Loucy (cell line): ENCODE measurements at regions not wholly inside any gene's neighbourhood (a gene's known extent, or its start where the extent isn't known, plus 50 kb on each side); places are given as distances from the start of the nearest gene placed in this dataset.
"Not testable (repeated sequence)": the region's sequence is repeated elsewhere in the genome, so short reads cannot be mapped to it uniquely, and the experiment has no call there.

Experiments
- H2AFZ ChIP-seq: fragments of 200-600 bp; sonication (generic); 2 replicates; pipeline ENCODE4 v1.6.0; 2016; ENCODE audit warnings: antibody characterized with exemption, mild to moderate bottlenecking, low read length, moderate library complexity
- H3F3A ChIP-seq: fragments of 200-600 bp; 2 replicates; pipeline ENCODE4 v1.6.0; 2016; ENCODE audit warnings: antibody characterized with exemption, low read depth, mild to moderate bottlenecking
- H3K27me3 ChIP-seq: fragments of 200-600 bp; sonication (generic); 2 replicates; pipeline ENCODE4 v1.6.1; 2014; ENCODE audit warnings: low read length, mild to moderate bottlenecking; ENCODE audit not compliant: insufficient read depth, poor library complexity, severe bottlenecking
- H3K36me3 ChIP-seq: fragments of 200-600 bp; sonication (generic); 2 replicates; pipeline ENCODE4 v1.6.1; 2016; ENCODE audit warnings: low read length; ENCODE audit not compliant: insufficient read depth
- H3K4me1 ChIP-seq: fragments of 200-600 bp; sonication (generic); 2 replicates; pipeline ENCODE4 v1.5.1; 2014; ENCODE audit warnings: low read length, mild to moderate bottlenecking; ENCODE audit not compliant: insufficient read depth, poor library complexity, severe bottlenecking
- H3K4me2 ChIP-seq: fragments of 200-600 bp; sonication (generic); 2 replicates; pipeline ENCODE4 v1.6.0; 2014; ENCODE audit warnings: antibody characterized with exemption, low read length, low read depth, mild to moderate bottlenecking; ENCODE audit not compliant: poor library complexity, severe bottlenecking
- H3K4me3 ChIP-seq: fragments of 200-600 bp; sonication (generic); 2 replicates; pipeline ENCODE4 v1.5.1; 2014; ENCODE audit warnings: low read length, mild to moderate bottlenecking, mixed read lengths; ENCODE audit not compliant: poor library complexity, severe bottlenecking
- H3K79me2 ChIP-seq: fragments of 200-600 bp; sonication (generic); 2 replicates; pipeline ENCODE4 v1.6.1; 2014; ENCODE audit warnings: low read length; ENCODE audit not compliant: insufficient read depth
- H3K9ac ChIP-seq: fragments of 200-600 bp; sonication (generic); 2 replicates; pipeline ENCODE4 v1.6.0; 2014; ENCODE audit warnings: mild to moderate bottlenecking, low read depth, low read length, moderate library complexity; ENCODE audit not compliant: poor library complexity, severe bottlenecking
- H3K9me2 ChIP-seq: fragments of 200-600 bp; sonication (generic); replicated peaks from 2 replicates; pipeline ENCODE4 v1.6.1; 2016; ENCODE audit warnings: low read depth, low read length, mixed read lengths
- H3K9me3 ChIP-seq: fragments of 200-600 bp; sonication (generic); 2 replicates; pipeline ENCODE4 v1.6.1; 2014; ENCODE audit warnings: mild to moderate bottlenecking, antibody characterized with exemption, low read length, low read depth; ENCODE audit not compliant: insufficient read depth
- H4K20me1 ChIP-seq: fragments of 200-600 bp; sonication (generic); 2 replicates; pipeline ENCODE4 v1.6.0; 2014; ENCODE audit warnings: antibody characterized with exemption, low read length, mild to moderate bottlenecking; ENCODE audit not compliant: insufficient read depth, poor library complexity, severe bottlenecking
- EZH2phosphoT487 ChIP-seq: fragments of 200-600 bp; IDR thresholded peaks from 2 replicates; pipeline ENCODE4 v1.6.1; 2018; ENCODE audit warnings: antibody characterized with exemption, mild to moderate bottlenecking, moderate library complexity, borderline replicate concordance
- TF ChIP-seq, protein P1 (sequence below): fragments of 200-600 bp; sonication (generic); conservative IDR thresholded peaks from 2 replicates; pipeline ENCODE4 v1.5.1; 2014; ENCODE audit warnings: mild to moderate bottlenecking, antibody characterized with exemption, low read length

DNA sequence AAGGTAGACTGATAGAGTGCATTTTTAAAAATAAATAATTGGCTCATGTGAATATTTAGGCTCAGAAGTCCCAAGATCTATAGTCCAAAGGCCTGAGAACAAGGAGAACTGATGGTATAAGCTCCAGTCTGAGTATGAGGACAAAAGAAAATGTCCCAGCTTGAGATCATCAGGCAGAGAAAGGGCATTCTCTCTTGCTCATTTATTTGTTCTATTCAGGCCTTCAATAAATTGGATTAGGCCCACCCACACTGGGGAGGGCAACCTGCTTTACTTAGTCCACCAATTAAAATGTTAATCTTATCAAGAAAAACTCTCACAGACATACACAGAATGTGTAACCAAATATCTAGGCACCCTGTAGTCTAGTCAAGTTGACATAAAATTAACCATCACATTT lies 644.4 kb upstream of the MDGA2 start:
- Histone ChIP-seq H3K9me2 (no peaks in the 10 kb centered on the region), H3K36me3 (no peaks in the 10 kb centered on the region), H3K9me3 (no peaks in the 10 kb centered on the region), H3K9ac (no peak overlapping the region), H4K20me1 (no peaks in the 10 kb centered on the region), H3K27me3 (no peaks in the 10 kb centered on the region), H3K4me2 (no peak overlapping the region), H3K4me3 (no peak overlapping the region), H3F3A (no peaks in the 10 kb centered on the region), H2AFZ (no peak overlapping the region), H3K79me2 (no peaks in the 10 kb centered on the region), H3K4me1 (no peaks in the 10 kb centered on the region)
- TF ChIP-seq EZH2phosphoT487, result no peak
- TF ChIP-seq, protein P1, sequence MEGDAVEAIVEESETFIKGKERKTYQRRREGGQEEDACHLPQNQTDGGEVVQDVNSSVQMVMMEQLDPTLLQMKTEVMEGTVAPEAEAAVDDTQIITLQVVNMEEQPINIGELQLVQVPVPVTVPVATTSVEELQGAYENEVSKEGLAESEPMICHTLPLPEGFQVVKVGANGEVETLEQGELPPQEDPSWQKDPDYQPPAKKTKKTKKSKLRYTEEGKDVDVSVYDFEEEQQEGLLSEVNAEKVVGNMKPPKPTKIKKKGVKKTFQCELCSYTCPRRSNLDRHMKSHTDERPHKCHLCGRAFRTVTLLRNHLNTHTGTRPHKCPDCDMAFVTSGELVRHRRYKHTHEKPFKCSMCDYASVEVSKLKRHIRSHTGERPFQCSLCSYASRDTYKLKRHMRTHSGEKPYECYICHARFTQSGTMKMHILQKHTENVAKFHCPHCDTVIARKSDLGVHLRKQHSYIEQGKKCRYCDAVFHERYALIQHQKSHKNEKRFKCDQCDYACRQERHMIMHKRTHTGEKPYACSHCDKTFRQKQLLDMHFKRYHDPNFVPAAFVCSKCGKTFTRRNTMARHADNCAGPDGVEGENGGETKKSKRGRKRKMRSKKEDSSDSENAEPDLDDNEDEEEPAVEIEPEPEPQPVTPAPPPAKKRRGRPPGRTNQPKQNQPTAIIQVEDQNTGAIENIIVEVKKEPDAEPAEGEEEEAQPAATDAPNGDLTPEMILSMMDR, result no peak

- Histone ChIP-seq H3K4me2 (no peak overlapping the region), H3K4me3 (no peak overlapping the region), H2AFZ (no peak overlapping the region), H3K27me3 (no peaks in the 10 kb centered on the region), H3K9me2 (no peaks in the 10 kb centered on the region), H4K20me1 (no peaks in the 10 kb centered on the region), H3K9ac (no peak overlapping the region), H3K79me2 (no peaks in the 10 kb centered on the region), H3K4me1 (no peaks in the 10 kb centered on the region), H3K9me3 (no peaks in the 10 kb centered on the region), H3K36me3 (no peaks in the 10 kb centered on the region), H3F3A (no peaks in the 10 kb centered on the region)
- TF ChIP-seq, protein P1, result no peak
- no peak for TF ChIP-seq EZH2phosphoT487
Measured at GRCh38 chr14:48304729-48305128, 629.3 kb upstream of the MDGA2 start.

GRCh38 chr14:48289701-48290100 lies 614.3 kb upstream of the MDGA2 start:
- H2AFZ ChIP-seq, result no peak overlapping the region
- H3K9ac ChIP-seq, result no peak overlapping the region
- no peaks in the 10 kb centered on the region for H3K36me3 ChIP-seq
- H3K4me2 ChIP-seq, result no peak overlapping the region
- no peak overlapping the region for H3K4me3 ChIP-seq
- H3K4me1 ChIP-seq, result no peaks in the 10 kb centered on the region
- H4K20me1 ChIP-seq, result no peaks in the 10 kb centered on the region
- H3K27me3 ChIP-seq, result no peaks in the 10 kb centered on the region
- no peak for TF ChIP-seq EZH2phosphoT487
- no peaks in the 10 kb centered on the region for H3K79me2 ChIP-seq
- no peaks in the 10 kb centered on the region for H3K9me2 ChIP-seq
- H3K9me3 ChIP-seq, result no peaks in the 10 kb centered on the region
- no peaks in the 10 kb centered on the region for H3F3A ChIP-seq

DNA sequence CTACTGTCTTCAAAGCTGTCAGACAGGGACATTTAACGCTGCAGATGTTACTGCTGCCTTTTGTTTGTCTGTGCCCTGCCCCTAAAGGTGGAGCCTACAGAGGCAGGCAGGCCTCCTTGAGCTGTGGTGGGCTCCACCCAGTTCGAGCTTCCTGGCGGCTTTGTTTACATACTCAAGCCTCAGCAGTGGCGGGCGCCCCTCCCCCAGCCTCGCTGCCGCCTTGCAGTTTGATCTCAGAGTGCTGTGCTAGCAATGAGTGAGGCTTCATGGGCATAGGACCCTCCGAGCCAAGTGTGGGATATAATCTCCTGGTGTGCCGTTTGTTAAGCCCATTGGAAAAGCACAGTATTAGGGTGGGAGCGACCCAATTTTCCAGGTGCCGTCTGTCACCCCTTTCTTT lies 609.8 kb upstream of the MDGA2 start:
- H3K36me3 ChIP-seq, H3K4me1 ChIP-seq, H3K4me3 ChIP-seq, H2AFZ ChIP-seq, H3K9me2 ChIP-seq, H3K79me2 ChIP-seq, H3K27me3 ChIP-seq, H3K9me3 ChIP-seq, H3K9ac ChIP-seq, H3F3A ChIP-seq, H3K4me2 ChIP-seq, H4K20me1 ChIP-seq: not testable (repeated sequence)
